ENCODE measurements at regions not wholly inside any gene's neighbourhood (a gene's known extent, or its start where the extent isn't known, plus 50 kb on each side); places are given as distances from the start of the nearest gene placed in this dataset.
"Not testable (repeated sequence)": the region's sequence is repeated elsewhere in the genome, so short reads cannot be mapped to it uniquely, and the experiment has no call there.

- DNase-seq, result no peak
Observed at GRCh38 chr3:82165266-82165665, 403.8 kb upstream of the GBE1 start.

GRCh38 chr3:82163907-82164520 lies 402.6 kb upstream of the GBE1 start:
- no peak for DNase-seq

GRCh38 chr3:82157952-82158351 lies 396.5 kb upstream of the GBE1 start:
- no peak for DNase-seq

- DNase-seq, result not testable (repeated sequence)
Observed at GRCh38 chr3:82153892-82154291, 392.4 kb upstream of the GBE1 start.

DNA sequence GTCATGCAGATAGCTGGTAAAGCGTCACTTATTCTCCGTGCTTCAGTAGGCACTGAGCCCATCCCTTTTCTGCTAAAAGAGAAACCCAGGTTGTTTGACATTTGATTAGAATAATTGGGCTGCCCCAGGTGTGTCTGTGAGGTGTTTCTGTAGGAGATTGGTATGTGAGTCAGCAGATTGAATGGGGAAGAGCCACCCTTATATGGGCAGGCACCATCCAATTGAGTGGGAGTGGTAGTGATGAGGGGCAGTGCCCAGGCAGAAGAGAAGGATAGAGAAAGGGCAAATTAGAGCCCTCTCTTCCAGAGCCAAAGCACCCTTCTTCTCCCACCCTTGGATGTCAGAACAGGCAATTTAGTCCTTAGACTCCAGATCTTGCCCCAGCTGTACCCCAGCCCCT lies 384.3 kb upstream of the GBE1 start:
- DNase-seq, result no peak

GRCh38 chr3:82144811-82145210 lies 383.4 kb upstream of the GBE1 start:
- no peak for DNase-seq

- DNase-seq, result no peak
Observed at GRCh38 chr3:82143661-82144412, 382.4 kb upstream of the GBE1 start.

- DNase-seq, result no peak
Observed at GRCh38 chr3:82141592-82141991, 380.1 kb upstream of the GBE1 start.

DNA sequence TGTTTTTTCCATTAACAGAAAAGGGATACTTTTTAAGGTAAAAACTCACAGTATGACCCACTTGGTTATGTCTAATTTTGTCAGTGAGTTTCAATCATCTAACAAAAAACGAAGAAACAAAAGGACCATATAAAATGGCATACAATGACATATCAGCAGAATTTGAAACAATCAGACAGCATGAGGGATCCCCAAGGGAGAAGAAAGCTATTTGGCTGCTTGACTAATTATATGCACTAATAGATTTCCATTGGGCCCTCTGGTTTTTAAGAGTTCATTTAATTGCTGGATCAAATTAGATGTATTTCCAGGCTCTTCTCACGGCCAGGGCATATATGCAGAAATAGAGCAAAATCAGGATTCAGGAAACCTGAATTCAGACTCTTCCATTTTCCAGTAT lies 376.4 kb upstream of the GBE1 start:
- no peak for DNase-seq

- no peak for DNase-seq
Observed at GRCh38 chr3:82137050-82137449, 375.6 kb upstream of the GBE1 start.

- peak; percentile 16 to 39 for DNase-seq
Observed at GRCh38 chr3:82133070-82133606, 371.7 kb upstream of the GBE1 start.

GRCh38 chr3:82132210-82133069 lies 371.0 kb upstream of the GBE1 start:
- no peak for DNase-seq

GRCh38 chr3:82130046-82130445 lies 368.6 kb upstream of the GBE1 start:
- DNase-seq, result no peak

GRCh38 chr3:82129221-82129801 lies 367.9 kb upstream of the GBE1 start:
- no peak for DNase-seq

DNA sequence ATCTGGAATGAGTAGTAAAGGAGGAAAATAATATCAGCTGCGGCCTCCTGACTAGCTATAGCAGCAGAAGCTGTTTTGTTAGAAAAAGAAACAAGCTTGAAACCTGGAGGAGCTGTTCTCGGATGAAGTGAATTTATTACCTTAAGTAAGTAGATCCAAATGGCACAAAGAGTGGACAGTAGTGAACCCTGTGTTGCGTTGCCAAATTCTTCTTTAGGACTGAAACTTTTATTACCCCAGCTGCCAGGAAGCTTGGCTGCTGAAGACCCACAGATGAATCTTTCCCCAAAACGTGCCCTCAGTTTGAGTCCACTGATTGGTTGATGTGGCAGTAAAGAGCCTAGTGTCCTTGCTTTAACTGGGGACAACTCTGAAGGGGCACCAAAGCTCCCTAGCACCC lies 366.8 kb upstream of the GBE1 start:
- DNase-seq, result no peak

DNA sequence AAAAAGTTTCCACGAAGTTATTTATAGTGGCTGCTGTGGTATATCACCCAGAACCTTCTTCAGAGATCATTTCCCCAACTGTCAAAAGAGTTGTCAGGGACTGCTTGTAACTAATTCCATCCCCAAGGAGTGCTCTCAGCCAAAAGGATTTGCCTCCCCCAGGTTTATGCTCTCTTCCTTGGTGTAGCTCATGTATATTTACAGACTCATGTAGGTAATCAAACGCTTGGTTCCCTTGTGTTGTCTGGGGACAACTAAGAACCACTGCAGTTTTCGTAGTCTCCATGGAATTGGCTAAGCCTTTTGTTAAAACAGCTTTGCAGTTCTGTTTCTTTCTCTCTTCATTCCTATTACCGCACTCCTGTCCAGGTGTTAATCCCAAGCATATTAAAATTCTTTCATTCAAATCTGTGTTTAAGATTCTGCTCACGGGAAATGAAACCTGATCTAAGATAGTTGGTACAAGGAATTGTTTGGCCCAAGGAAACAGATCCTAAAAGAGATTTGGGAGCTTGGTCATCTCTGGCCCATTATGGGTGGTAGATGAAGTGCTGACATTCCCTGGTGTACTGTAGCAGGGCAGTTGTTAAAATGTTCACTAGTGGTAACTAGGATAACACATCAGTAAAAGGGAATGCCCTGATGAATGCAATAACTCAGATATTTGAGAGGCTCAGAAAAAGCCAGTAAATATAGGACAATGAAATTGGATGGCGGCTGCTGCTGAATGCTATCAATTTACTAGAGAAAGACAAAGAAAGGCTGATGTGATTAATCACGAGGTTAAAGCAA lies 361.3 kb upstream of the GBE1 start:
- DNase-seq, result no peak

GRCh38 chr3:82114589-82114988 lies 353.1 kb upstream of the GBE1 start:
- DNase-seq, result no peak

DNA sequence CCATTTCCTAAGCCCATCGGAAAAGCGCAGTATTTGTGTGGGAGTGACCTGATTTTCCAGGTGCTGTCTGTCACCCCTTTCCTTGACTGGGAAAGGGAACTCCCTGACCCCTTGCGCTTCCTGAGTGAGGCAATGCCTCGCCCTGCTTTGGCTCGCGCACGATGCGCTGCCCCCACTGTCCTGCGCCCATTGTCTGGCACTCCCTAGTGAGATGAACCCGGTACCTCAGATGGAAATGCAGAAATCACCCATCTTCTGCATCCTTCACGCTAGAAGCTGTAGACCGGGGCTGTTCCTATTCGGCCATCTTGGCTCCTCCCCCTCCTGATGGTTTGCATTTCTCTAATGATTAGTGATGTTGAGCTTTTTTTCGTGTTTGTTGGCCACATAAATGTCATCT lies 349.3 kb upstream of the GBE1 start:
- DNase-seq, result not testable (repeated sequence)

DNA sequence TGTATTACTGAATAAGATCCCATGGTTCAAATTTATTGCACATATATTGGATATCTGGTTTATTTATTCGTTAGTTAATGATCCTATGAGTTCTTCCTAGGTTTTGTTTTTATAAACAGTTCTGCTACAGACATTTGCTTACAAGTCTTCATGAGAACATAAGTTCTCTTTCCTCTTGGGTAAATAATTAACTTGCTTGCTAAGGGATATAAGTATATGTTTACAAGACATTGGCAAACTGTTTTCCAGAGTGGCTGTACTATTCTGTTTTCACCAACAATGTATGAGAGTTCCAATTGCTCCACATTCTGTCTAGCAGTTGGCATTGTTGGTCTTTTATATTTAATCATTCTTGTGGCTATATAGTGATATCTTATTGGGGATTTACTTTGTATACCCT lies 341.8 kb upstream of the GBE1 start:
- no peak for DNase-seq

DNA sequence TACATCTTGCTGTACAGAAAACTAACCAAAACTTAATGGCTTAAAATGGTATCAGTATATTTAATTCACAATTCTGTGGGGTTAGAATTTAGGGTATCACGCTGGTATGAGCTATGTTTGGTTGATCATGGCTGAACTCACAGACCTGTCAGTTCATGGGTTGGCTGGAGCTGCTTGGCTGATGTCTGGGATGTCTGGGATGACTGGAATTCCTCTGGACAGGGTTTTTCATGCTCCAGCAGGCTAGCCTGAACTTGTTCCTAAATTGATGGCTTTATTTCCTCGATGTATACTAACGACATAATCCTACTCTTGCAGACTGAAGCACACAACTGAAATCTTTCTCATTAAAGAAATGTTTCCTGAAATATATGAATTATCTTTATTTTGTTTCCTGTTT lies 338.9 kb upstream of the GBE1 start:
- DNase-seq, result no peak

DNA sequence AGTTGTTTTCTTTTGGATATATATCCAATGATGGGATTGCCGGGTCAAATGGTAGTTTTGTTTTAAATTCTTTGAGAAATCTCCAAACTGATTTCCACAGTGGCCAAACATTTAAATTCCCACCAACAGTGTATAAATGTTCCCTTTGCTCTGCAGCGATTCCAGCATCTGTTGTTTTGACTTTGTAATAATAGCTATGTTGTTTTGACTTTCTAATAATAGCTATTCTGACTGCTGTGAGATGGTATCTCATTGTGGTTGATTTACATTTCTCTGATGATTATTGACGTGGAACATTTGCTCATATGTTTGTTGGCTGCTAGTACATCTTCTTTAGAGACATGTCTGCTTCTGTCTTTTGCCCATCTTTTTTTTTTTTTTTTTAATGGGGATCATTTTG lies 332.2 kb upstream of the GBE1 start:
- no peak for DNase-seq

Data from right lung (tissue), 2 donors.